ENCODE measurements at regions not wholly inside any gene's neighbourhood (a gene's known extent, or its start where the extent isn't known, plus 50 kb on each side); places are given as distances from the start of the nearest gene placed in this dataset.

- no peaks in the 10 kb centered on the region for H3F3A ChIP-seq (ENCODE audit: insufficient read depth, low read length)
- H3K9me2 ChIP-seq (replicated peaks; ENCODE audit: insufficient read depth, low read length) = no peaks in the 10 kb centered on the region
- DNase-seq = no peak
- no peak overlapping the region for H3K4me2 ChIP-seq (ENCODE audit: low read depth, low read length)
- H3K9me3 ChIP-seq (replicated peaks; ENCODE audit: insufficient read depth, low read length) = no peaks in the 10 kb centered on the region
- no peaks in the 10 kb centered on the region for H3K27me3 ChIP-seq (replicated peaks; ENCODE audit: insufficient read depth, low read length)
- H3K36me3 ChIP-seq (replicated peaks; ENCODE audit: insufficient read depth, low read length) = no peaks in the 10 kb centered on the region
- H2AFZ ChIP-seq (ENCODE audit: low read length) = no peak overlapping the region
- no peak overlapping the region for H3K4me3 ChIP-seq (ENCODE audit: low read length)
- H3K79me2 ChIP-seq (ENCODE audit: low read length) = no peaks in the 10 kb centered on the region
- H3K4me1 ChIP-seq (ENCODE audit: low read length) = no peaks in the 10 kb centered on the region
- no peak overlapping the region for H3K9ac ChIP-seq (ENCODE audit: low read length)
- H3K27ac ChIP-seq (ENCODE audit: low read length) = no peak overlapping the region
- no peaks in the 10 kb centered on the region for H4K20me1 ChIP-seq (ENCODE audit: insufficient read depth, low read length)
- TF ChIP-seq EZH2phosphoT487 (IDR thresholded peaks at IDR 0.05; ENCODE audit: low read length) (no peak), EZH2 (optimal IDR thresholded peaks at IDR 0.05; ENCODE audit: low read depth, low read length) (no peak)
- TF ChIP-seq, protein P1, sequence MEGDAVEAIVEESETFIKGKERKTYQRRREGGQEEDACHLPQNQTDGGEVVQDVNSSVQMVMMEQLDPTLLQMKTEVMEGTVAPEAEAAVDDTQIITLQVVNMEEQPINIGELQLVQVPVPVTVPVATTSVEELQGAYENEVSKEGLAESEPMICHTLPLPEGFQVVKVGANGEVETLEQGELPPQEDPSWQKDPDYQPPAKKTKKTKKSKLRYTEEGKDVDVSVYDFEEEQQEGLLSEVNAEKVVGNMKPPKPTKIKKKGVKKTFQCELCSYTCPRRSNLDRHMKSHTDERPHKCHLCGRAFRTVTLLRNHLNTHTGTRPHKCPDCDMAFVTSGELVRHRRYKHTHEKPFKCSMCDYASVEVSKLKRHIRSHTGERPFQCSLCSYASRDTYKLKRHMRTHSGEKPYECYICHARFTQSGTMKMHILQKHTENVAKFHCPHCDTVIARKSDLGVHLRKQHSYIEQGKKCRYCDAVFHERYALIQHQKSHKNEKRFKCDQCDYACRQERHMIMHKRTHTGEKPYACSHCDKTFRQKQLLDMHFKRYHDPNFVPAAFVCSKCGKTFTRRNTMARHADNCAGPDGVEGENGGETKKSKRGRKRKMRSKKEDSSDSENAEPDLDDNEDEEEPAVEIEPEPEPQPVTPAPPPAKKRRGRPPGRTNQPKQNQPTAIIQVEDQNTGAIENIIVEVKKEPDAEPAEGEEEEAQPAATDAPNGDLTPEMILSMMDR (IDR thresholded peaks at IDR 0.05; ENCODE audit: low read length) = no peak
Observed at GRCh38 chr12:20188930-20189653, 179.2 kb upstream of the PDE3A start.

DNA sequence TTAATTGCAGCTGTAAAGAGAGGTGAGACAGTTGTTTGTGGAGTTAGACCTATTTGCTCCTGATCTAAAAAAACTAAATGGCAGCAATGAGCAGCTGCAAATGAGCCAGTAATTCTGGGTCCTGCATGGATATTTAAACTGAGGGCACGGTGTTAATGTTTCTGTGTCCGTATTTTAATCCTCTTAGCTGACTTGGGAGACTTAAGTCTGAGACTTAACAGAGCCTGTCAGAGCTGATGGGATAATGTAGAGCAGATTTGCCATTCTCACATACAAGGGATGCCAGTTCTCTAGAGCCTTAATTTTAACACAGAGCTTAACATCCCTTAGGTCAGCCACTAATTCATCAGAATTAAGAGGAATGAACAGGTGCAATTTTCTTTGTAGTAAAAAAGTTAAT lies 178.6 kb upstream of the PDE3A start:
- Histone ChIP-seq H3K4me2 (ENCODE audit: low read depth, low read length) (no peak overlapping the region), H3K27ac (ENCODE audit: low read length) (no peak overlapping the region), H3K9ac (ENCODE audit: low read length) (no peak overlapping the region), H2AFZ (ENCODE audit: low read length) (no peak overlapping the region), H3K9me2 (replicated peaks; ENCODE audit: insufficient read depth, low read length) (no peaks in the 10 kb centered on the region), H3K36me3 (replicated peaks; ENCODE audit: insufficient read depth, low read length) (no peaks in the 10 kb centered on the region), H3K27me3 (replicated peaks; ENCODE audit: insufficient read depth, low read length) (no peaks in the 10 kb centered on the region), H3K79me2 (ENCODE audit: low read length) (no peaks in the 10 kb centered on the region), H3K9me3 (replicated peaks; ENCODE audit: insufficient read depth, low read length) (no peaks in the 10 kb centered on the region), H3K4me1 (ENCODE audit: low read length) (no peaks in the 10 kb centered on the region), H4K20me1 (ENCODE audit: insufficient read depth, low read length) (no peaks in the 10 kb centered on the region), H3K4me3 (ENCODE audit: low read length) (no peak overlapping the region), H3F3A (ENCODE audit: insufficient read depth, low read length) (no peaks in the 10 kb centered on the region)
- no peak for DNase-seq
- TF ChIP-seq, protein P1 (IDR thresholded peaks at IDR 0.05; ENCODE audit: low read length) = no peak
- no peak for TF ChIP-seq EZH2 (optimal IDR thresholded peaks at IDR 0.05; ENCODE audit: low read depth, low read length)
- no peak for TF ChIP-seq EZH2phosphoT487 (IDR thresholded peaks at IDR 0.05; ENCODE audit: low read length)

DNA sequence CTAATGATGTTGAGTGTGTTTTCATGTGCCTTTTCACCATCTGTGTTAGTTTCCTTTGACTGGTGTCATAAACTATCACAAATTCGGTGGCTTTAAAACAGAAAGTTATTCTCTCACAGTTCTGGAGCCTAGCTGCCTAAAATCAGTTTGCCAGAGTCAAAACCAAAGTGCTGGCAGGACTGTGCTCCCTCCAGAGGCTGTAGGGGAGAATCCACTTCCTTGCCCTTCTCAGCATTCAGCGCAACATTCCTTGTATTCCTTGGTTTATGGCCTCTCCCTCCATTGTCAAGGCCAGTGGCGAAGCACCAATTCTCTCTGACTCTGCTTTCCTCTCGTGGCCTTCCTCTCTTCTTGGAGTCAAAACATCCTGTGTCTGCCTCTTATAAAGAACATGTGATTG lies 174.2 kb upstream of the PDE3A start:
- H3K27me3 ChIP-seq (replicated peaks; ENCODE audit: insufficient read depth, low read length) = no peaks in the 10 kb centered on the region
- H3F3A ChIP-seq (ENCODE audit: insufficient read depth, low read length) = no peaks in the 10 kb centered on the region
- H3K4me3 ChIP-seq (ENCODE audit: low read length) = no peak overlapping the region
- H2AFZ ChIP-seq (ENCODE audit: low read length) = no peak overlapping the region
- H3K36me3 ChIP-seq (replicated peaks; ENCODE audit: insufficient read depth, low read length) = no peaks in the 10 kb centered on the region
- H3K9me3 ChIP-seq (replicated peaks; ENCODE audit: insufficient read depth, low read length) = no peaks in the 10 kb centered on the region
- no peak overlapping the region for H3K9ac ChIP-seq (ENCODE audit: low read length)
- no peak for DNase-seq
- no peaks in the 10 kb centered on the region for H4K20me1 ChIP-seq (ENCODE audit: insufficient read depth, low read length)
- no peaks in the 10 kb centered on the region for H3K4me1 ChIP-seq (ENCODE audit: low read length)
- H3K79me2 ChIP-seq (ENCODE audit: low read length) = no peaks in the 10 kb centered on the region
- no peaks in the 10 kb centered on the region for H3K9me2 ChIP-seq (replicated peaks; ENCODE audit: insufficient read depth, low read length)
- TF ChIP-seq EZH2 (optimal IDR thresholded peaks at IDR 0.05; ENCODE audit: low read depth, low read length) = no peak
- H3K27ac ChIP-seq (ENCODE audit: low read length) = no peak overlapping the region
- H3K4me2 ChIP-seq (ENCODE audit: low read depth, low read length) = no peak overlapping the region

DNA sequence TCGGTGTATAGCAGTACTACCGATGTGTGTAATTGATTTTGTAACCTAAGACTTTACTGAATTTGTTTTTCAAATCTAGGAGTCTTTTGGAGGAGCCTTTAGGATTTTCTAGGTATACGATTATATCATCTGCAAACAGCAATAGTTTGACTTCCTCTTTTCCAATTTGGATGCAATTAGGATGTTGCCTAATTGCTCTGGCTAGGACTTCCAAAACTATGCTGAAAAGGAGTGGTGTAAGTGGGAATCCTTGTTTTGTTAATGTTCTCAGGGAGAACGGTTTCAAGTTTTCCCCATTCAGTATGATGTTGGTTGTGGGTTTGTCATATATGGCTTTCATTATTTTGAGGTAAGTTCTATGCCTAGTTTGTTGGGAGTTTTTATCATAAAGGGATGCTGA lies 171.6 kb upstream of the PDE3A start:
- Histone ChIP-seq H3K79me2 (ENCODE audit: low read length) (no peaks in the 10 kb centered on the region), H2AFZ (ENCODE audit: low read length) (no peak overlapping the region), H3F3A (ENCODE audit: insufficient read depth, low read length) (no peaks in the 10 kb centered on the region), H3K9ac (ENCODE audit: low read length) (no peak overlapping the region), H3K4me2 (ENCODE audit: low read depth, low read length) (no peak overlapping the region), H3K9me2 (replicated peaks; ENCODE audit: insufficient read depth, low read length) (no peaks in the 10 kb centered on the region), H3K9me3 (replicated peaks; ENCODE audit: insufficient read depth, low read length) (no peaks in the 10 kb centered on the region), H3K27me3 (replicated peaks; ENCODE audit: insufficient read depth, low read length) (no peaks in the 10 kb centered on the region), H3K4me3 (ENCODE audit: low read length) (no peak overlapping the region), H3K4me1 (ENCODE audit: low read length) (no peaks in the 10 kb centered on the region), H3K36me3 (replicated peaks; ENCODE audit: insufficient read depth, low read length) (no peaks in the 10 kb centered on the region), H3K27ac (ENCODE audit: low read length) (no peak overlapping the region), H4K20me1 (ENCODE audit: insufficient read depth, low read length) (no peaks in the 10 kb centered on the region)
- no peak for DNase-seq
- TF ChIP-seq, protein P1 (IDR thresholded peaks at IDR 0.05; ENCODE audit: low read length) = no peak
- no peak for TF ChIP-seq EZH2 (optimal IDR thresholded peaks at IDR 0.05; ENCODE audit: low read depth, low read length)
- no peak for TF ChIP-seq EZH2phosphoT487 (IDR thresholded peaks at IDR 0.05; ENCODE audit: low read length)
